Endodermal cell (in vitro differentiated cells): ENCODE measurements at regions not wholly inside any gene's neighbourhood (a gene's known extent, or its start where the extent isn't known, plus 50 kb on each side); places are given as distances from the start of the nearest gene placed in this dataset.

ENCODE experiments used
- DNase-seq: peaks from one replicate; pipeline ENCODE4 v3.0.0-alpha.2; 2017
- H3K27ac ChIP-seq: 2 replicates; pipeline ENCODE4 v1.5.1; 2013; ENCODE audit warnings: mild to moderate bottlenecking, low read depth, low read length, moderate library complexity
- H3K27me3 ChIP-seq: 2 replicates; pipeline ENCODE4 v1.6.1; 2013; ENCODE audit warnings: mild to moderate bottlenecking, low read length, moderate library complexity; ENCODE audit not compliant: insufficient read depth, control insufficient read depth, poor library complexity, severe bottlenecking
- H3K36me3 ChIP-seq: 2 replicates; pipeline ENCODE4 v1.7.0; 2013; ENCODE audit warnings: mild to moderate bottlenecking, low read length, moderate library complexity; ENCODE audit not compliant: control insufficient read depth, insufficient read depth
- H3K4me1 ChIP-seq: one replicate; pipeline ENCODE4 v1.7.0; 2013; ENCODE audit warnings: low read length; ENCODE audit not compliant: control insufficient read depth, insufficient read depth
- H3K4me3 ChIP-seq: 2 replicates; pipeline ENCODE4 v1.5.1; 2013; ENCODE audit warnings: mild to moderate bottlenecking, low read length, moderate library complexity
- H3K9ac ChIP-seq: 2 replicates; pipeline ENCODE4 v1.6.1; 2013; ENCODE audit warnings: mild to moderate bottlenecking, low read length, moderate library complexity; ENCODE audit not compliant: poor library complexity, severe bottlenecking; ENCODE audit errors: extremely low read depth
- H3K9me3 ChIP-seq: 2 replicates; pipeline ENCODE4 v1.6.1; 2013; ENCODE audit warnings: mild to moderate bottlenecking, low read length, moderate library complexity; ENCODE audit not compliant: control insufficient read depth
- H3K27ac Mint-ChIP-seq: 2 replicates; pipeline ENCODE4 v1.8.0; 2020; ENCODE audit warnings: mixed read lengths
- H3K27me3 Mint-ChIP-seq: 2 replicates; pipeline ENCODE4 v1.8.0; 2021; ENCODE audit warnings: mild to moderate bottlenecking, mixed read lengths; ENCODE audit not compliant: insufficient read depth
- H3K36me3 Mint-ChIP-seq: 2 replicates; pipeline ENCODE4 v1.8.0; 2020; ENCODE audit warnings: low read depth, mixed read lengths
- H3K4me1 Mint-ChIP-seq: 2 replicates; pipeline ENCODE4 v1.8.0; 2020; ENCODE audit warnings: mixed read lengths
- H3K4me3 Mint-ChIP-seq: 2 replicates; pipeline ENCODE4 v1.8.0; 2020; ENCODE audit warnings: mild to moderate bottlenecking, moderate library complexity, mixed read lengths
- H3K9me3 Mint-ChIP-seq: 2 replicates; pipeline ENCODE4 v1.8.0; 2020; ENCODE audit warnings: mild to moderate bottlenecking, mixed read lengths
- WGBS, 2 experiments: methylation state at CpG; one replicate each; pipeline versions ENCODE4 v1.1.5 to v1.1.7; 2013; ENCODE audit warnings: missing lambda C conversion rate in 2 of 2, mixed read lengths in 1 of 2; ENCODE audit not compliant: insufficient coverage in 1 of 2, insufficient read length in 1 of 2; 5-methylcytosine and 5-hydroxymethylcytosine counted together
- TF ChIP-seq, protein P1 (sequence below): fragments of 200-600 bp; sonication (generic); conservative IDR thresholded peaks from 2 replicates; pipeline ENCODE4 v1.5.0; 2021; ENCODE audit warnings: antibody characterized with exemption, mild to moderate bottlenecking

DNA sequence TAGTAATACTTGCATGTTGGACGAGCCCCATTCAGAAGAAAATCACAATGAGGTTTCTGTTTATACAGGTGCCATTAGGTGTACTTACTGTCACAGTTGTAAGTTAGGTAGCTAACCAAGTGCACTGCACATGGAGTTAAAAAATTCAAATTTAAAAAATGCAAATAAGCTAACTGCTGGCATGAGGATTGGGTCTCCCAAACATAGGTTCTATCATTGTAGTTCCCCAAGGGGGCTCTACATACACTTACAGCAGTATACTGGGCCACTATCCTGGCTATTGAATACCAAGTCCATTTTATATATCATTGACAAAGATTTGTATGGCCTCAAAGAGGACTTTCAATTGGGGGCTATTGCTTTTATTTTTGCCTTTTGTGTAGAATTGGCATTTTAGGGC is 153.4 kb downstream of the FMR1NB start:
- no peaks in the 10 kb centered on the region for H3K4me1 ChIP-seq
- peaks cover 38% of the 10 kb centered on the region for H3K9me3 Mint-ChIP-seq
- no peak for DNase-seq
- H3K27me3 Mint-ChIP-seq = no peaks in the 10 kb centered on the region
- no peak overlapping the region for H3K9ac ChIP-seq
- H3K4me1 Mint-ChIP-seq = no peaks in the 10 kb centered on the region
- no peak overlapping the region for H3K4me3 Mint-ChIP-seq
- TF ChIP-seq, protein P1, sequence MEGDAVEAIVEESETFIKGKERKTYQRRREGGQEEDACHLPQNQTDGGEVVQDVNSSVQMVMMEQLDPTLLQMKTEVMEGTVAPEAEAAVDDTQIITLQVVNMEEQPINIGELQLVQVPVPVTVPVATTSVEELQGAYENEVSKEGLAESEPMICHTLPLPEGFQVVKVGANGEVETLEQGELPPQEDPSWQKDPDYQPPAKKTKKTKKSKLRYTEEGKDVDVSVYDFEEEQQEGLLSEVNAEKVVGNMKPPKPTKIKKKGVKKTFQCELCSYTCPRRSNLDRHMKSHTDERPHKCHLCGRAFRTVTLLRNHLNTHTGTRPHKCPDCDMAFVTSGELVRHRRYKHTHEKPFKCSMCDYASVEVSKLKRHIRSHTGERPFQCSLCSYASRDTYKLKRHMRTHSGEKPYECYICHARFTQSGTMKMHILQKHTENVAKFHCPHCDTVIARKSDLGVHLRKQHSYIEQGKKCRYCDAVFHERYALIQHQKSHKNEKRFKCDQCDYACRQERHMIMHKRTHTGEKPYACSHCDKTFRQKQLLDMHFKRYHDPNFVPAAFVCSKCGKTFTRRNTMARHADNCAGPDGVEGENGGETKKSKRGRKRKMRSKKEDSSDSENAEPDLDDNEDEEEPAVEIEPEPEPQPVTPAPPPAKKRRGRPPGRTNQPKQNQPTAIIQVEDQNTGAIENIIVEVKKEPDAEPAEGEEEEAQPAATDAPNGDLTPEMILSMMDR = no peak
- H3K27ac Mint-ChIP-seq = no peak overlapping the region
- H3K27me3 ChIP-seq = no peaks in the 10 kb centered on the region
- H3K36me3 ChIP-seq = no peaks in the 10 kb centered on the region
- no peaks in the 10 kb centered on the region for H3K36me3 Mint-ChIP-seq
- no peak overlapping the region for H3K27ac ChIP-seq
- whole genome bisulfite sequencing, 2 experiments = 89% methylated on average over 1 of the region's 1 CpG; no CpG with 5 or more reads in 1 of the 2 experiments
- no peaks in the 10 kb centered on the region for H3K9me3 ChIP-seq
- H3K4me3 ChIP-seq = no peak overlapping the region

DNA sequence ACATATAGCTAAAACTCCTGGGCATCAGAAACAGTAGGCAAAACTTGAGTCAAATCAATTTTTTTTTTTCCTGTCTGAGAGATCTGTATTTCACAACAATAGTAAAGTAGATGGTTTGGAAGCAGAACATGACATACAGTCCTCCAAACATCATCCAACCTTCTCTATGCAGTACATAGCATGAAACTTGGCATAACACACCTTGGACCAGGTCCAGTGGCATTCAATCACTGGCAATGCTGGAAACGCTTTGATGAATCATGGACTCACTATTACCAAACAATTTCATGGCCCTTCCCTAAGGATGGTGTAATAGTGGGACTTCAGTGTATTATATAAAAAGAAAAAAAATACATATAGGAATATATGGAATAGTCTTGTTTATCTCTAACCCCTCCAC is 154.6 kb downstream of the FMR1NB start:
- H3K4me1 ChIP-seq = no peaks in the 10 kb centered on the region
- H3K36me3 Mint-ChIP-seq = no peaks in the 10 kb centered on the region
- 80% methylated on average over 1 of the region's 1 CpG; no CpG with 5 or more reads in 1 of the 2 experiments for WGBS, 2 experiments
- no peak overlapping the region for H3K9ac ChIP-seq
- H3K27ac Mint-ChIP-seq = no peak overlapping the region
- no peaks in the 10 kb centered on the region for H3K9me3 ChIP-seq
- no peak overlapping the region for H3K27ac ChIP-seq
- DNase-seq = no peak
- H3K4me3 Mint-ChIP-seq = no peak overlapping the region
- no peaks in the 10 kb centered on the region for H3K36me3 ChIP-seq
- peaks cover 46% of the 10 kb centered on the region for H3K9me3 Mint-ChIP-seq
- TF ChIP-seq, protein P1 = no peak
- no peak overlapping the region for H3K4me3 ChIP-seq
- H3K27me3 ChIP-seq = no peaks in the 10 kb centered on the region
- no peaks in the 10 kb centered on the region for H3K4me1 Mint-ChIP-seq
- no peaks in the 10 kb centered on the region for H3K27me3 Mint-ChIP-seq

DNA sequence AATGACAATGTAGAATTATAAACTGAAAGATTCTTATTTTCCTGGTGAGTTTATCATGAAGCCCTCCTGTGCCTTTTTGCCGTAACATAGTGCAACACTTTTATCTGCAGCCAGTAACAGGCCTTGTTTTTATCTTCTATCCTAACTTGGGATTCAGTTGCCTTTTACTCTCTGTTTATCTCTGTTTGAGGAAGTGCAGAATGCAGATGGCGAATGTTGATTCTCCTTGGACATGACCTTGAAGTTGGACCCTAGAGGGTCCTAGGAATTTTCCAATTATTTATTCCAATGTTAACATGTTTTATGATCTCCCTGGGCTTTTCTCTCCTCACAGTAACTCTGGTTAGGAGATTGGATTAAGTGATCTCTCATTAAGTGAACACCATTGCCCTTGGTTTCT is 165.0 kb downstream of the FMR1NB start:
- 93% methylated on average over 2 of the region's 2 CpGs; no CpG with 5 or more reads in 1 of the 2 experiments for WGBS, 2 experiments
- DNase-seq = no peak
- no peaks in the 10 kb centered on the region for H3K36me3 ChIP-seq

More for the DNA sequence above, 165.0 kb downstream of the FMR1NB start:
- no peak overlapping the region for H3K27ac Mint-ChIP-seq
- no peaks in the 10 kb centered on the region for H3K27me3 Mint-ChIP-seq
- Histone ChIP-seq H3K27me3 (no peaks in the 10 kb centered on the region), H3K9ac (no peak overlapping the region), H3K4me1 (no peaks in the 10 kb centered on the region), H3K27ac (no peak overlapping the region), H3K9me3 (no peaks in the 10 kb centered on the region), H3K4me3 (no peak overlapping the region)
- no peaks in the 10 kb centered on the region for H3K4me1 Mint-ChIP-seq
- no peak overlapping the region for H3K4me3 Mint-ChIP-seq
- H3K36me3 Mint-ChIP-seq = no peaks in the 10 kb centered on the region
- TF ChIP-seq, protein P1 = no peak
- H3K9me3 Mint-ChIP-seq = peaks cover 34% of the 10 kb centered on the region
